ENCODE measurements at regions not wholly inside any gene's neighbourhood (a gene's known extent, or its start where the extent isn't known, plus 50 kb on each side); places are given as distances from the start of the nearest gene placed in this dataset.
"Not testable (repeated sequence)": the region's sequence is repeated elsewhere in the genome, so short reads cannot be mapped to it uniquely, and the experiment has no call there.

- no peaks in the 10 kb centered on the region for H3K9me3 ChIP-seq
- no peak overlapping the region for H3K4me3 ChIP-seq
- intact Hi-C loops (cut with DNase I; ENCODE audit: low total_unique reads), result no loop called here
- no peaks in the 10 kb centered on the region for H3K4me1 ChIP-seq
- H3K27ac ChIP-seq, result no peak overlapping the region
- no peak for DNase-seq
- no peaks in the 10 kb centered on the region for H3K27me3 ChIP-seq
- H3K36me3 ChIP-seq, result no peaks in the 10 kb centered on the region
- no peak for TF ChIP-seq CTCF (IDR thresholded peaks at IDR 0.05)
Observed at GRCh38 chr11:127943763-127944162, 643.6 kb downstream of the ETS1 start.

- intact Hi-C loops (cut with DNase I; ENCODE audit: low total_unique reads), result no loop called here
- Histone ChIP-seq H3K36me3 (no peaks in the 10 kb centered on the region), H3K4me1 (no peaks in the 10 kb centered on the region), H3K9me3 (no peaks in the 10 kb centered on the region), H3K4me3 (no peak overlapping the region), H3K27me3 (no peaks in the 10 kb centered on the region), H3K27ac (no peak overlapping the region)
- no peak for DNase-seq
- no peak for TF ChIP-seq CTCF (IDR thresholded peaks at IDR 0.05)
Observed at GRCh38 chr11:127943152-127943551, 644.2 kb downstream of the ETS1 start.

GRCh38 chr11:127941554-127941953, 645.8 kb downstream of the ETS1 start:
- intact Hi-C loops (cut with DNase I; ENCODE audit: low total_unique reads); H3K4me3 ChIP-seq; DNase-seq; H3K9me3 ChIP-seq; H3K36me3 ChIP-seq; H3K4me1 ChIP-seq; H3K27ac ChIP-seq; H3K27me3 ChIP-seq: not testable (repeated sequence)

GRCh38 chr11:127939000-127939399, 648.4 kb downstream of the ETS1 start:
- intact Hi-C loops (cut with DNase I; ENCODE audit: low total_unique reads), result no loop called here
- H3K36me3 ChIP-seq, result no peaks in the 10 kb centered on the region
- no peak for TF ChIP-seq CTCF (IDR thresholded peaks at IDR 0.05)

GRCh38 chr11:127935081-127935480, 652.3 kb downstream of the ETS1 start:
- Histone ChIP-seq H3K27ac (no peak overlapping the region), H3K36me3 (no peaks in the 10 kb centered on the region), H3K27me3 (no peaks in the 10 kb centered on the region), H3K4me1 (no peaks in the 10 kb centered on the region), H3K9me3 (no peaks in the 10 kb centered on the region), H3K4me3 (no peak overlapping the region)
- TF ChIP-seq CTCF (IDR thresholded peaks at IDR 0.05), result no peak
- intact Hi-C loops (cut with DNase I; ENCODE audit: low total_unique reads), result no loop called here
- DNase-seq, result no peak

More at GRCh38 chr11:127939000-127939399, 648.4 kb downstream of the ETS1 start:
- H3K27me3 ChIP-seq, result no peaks in the 10 kb centered on the region
- no peaks in the 10 kb centered on the region for H3K4me1 ChIP-seq
- DNase-seq, result no peak
- H3K27ac ChIP-seq, result no peak overlapping the region
- H3K9me3 ChIP-seq, result no peaks in the 10 kb centered on the region
- H3K4me3 ChIP-seq, result no peak overlapping the region

- H3K9me3 ChIP-seq; H3K27me3 ChIP-seq; H3K36me3 ChIP-seq; intact Hi-C loops (cut with DNase I; ENCODE audit: low total_unique reads); H3K27ac ChIP-seq; H3K4me3 ChIP-seq; DNase-seq; H3K4me1 ChIP-seq: not testable (repeated sequence)
Observed at GRCh38 chr11:127933961-127934360, 653.4 kb downstream of the ETS1 start.

GRCh38 chr11:127931803-127932202, 655.6 kb downstream of the ETS1 start:
- Histone ChIP-seq H3K27me3 (no peaks in the 10 kb centered on the region), H3K27ac (no peak overlapping the region), H3K4me3 (no peak overlapping the region), H3K36me3 (no peaks in the 10 kb centered on the region), H3K9me3 (no peaks in the 10 kb centered on the region), H3K4me1 (no peaks in the 10 kb centered on the region)
- TF ChIP-seq CTCF (IDR thresholded peaks at IDR 0.05), result no peak
- no peak for DNase-seq
- intact Hi-C loops (cut with DNase I; ENCODE audit: low total_unique reads), result no loop called here

Measured in tibial artery (tissue), 4 donors.